Endothelial cell of umbilical vein (primary cell): ENCODE measurements at regions not wholly inside any gene's neighbourhood (a gene's known extent, or its start where the extent isn't known, plus 50 kb on each side); places are given as distances from the start of the nearest gene placed in this dataset.

Experiments used
- BruUV-seq: library from RNA; stranded (reverse); fragments of 400-500 nt; replicated peaks from 2 replicates; lab custom pipeline; 2021; lab: Mats Ljungman, UMichigan
- CTCF ChIA-PET: fragments of 300-600, 350-600 bp; sonication (Branson Sonifier 250); formaldehyde crosslinking; loops from one replicate; lab custom pipeline; 2021; ENCODE audit warnings: antibody characterized with exemption, inconsistent platforms; lab: Charles Lee
- POLR2A ChIA-PET: fragments of 300-600, 350-600 bp; sonication (Branson Sonifier 250); formaldehyde crosslinking; loops from one replicate; lab custom pipeline; 2021; ENCODE audit warnings: antibody characterized with exemption, inconsistent platforms; lab: Charles Lee
- DNase-seq: peaks from one replicate; pipeline ENCODE4 v3.0.0-alpha.2; 2011; ENCODE audit warnings: low read depth, low spot score
- FAIRE-seq: peaks from 2 replicates; lab custom pipeline; 2011; peaks lifted over from hg19 to GRCh38; lab: Jason Lieb, UNC
- H2AFZ ChIP-seq: 2 replicates; pipeline ENCODE4 v1.6.0; 2012; ENCODE audit warnings: low read depth, low read length, control low read depth, inconsistent platforms
- H3K27ac ChIP-seq: 2 replicates; pipeline ENCODE4 v1.5.1; 2011; ENCODE audit warnings: low read depth, mild to moderate bottlenecking, control low read depth, low read length, moderate library complexity; ENCODE audit not compliant: insufficient read depth
- H3K27me3 ChIP-seq, 2 experiments: 2 replicates each; pipeline versions ENCODE4 v1.6.0 to v1.6.1; 2011; ENCODE audit warnings: low read length in 2 of 2, mixed read lengths in 1 of 2; ENCODE audit not compliant: control insufficient read depth in 2 of 2, insufficient read depth in 2 of 2
- H3K36me3 ChIP-seq, 2 experiments: 2 replicates in 1 of 2; 3 replicates in 1 of 2; pipeline ENCODE4 v1.5.1; 2011; ENCODE audit warnings: low read length in 2 of 2, mild to moderate bottlenecking in 1 of 2, moderate library complexity in 1 of 2; ENCODE audit not compliant: control insufficient read depth in 2 of 2, insufficient read depth in 2 of 2; ENCODE audit errors: extremely low read depth in 1 of 2
- H3K4me1 ChIP-seq: 3 replicates; pipeline ENCODE4 v1.5.1; 2011; ENCODE audit warnings: mild to moderate bottlenecking, low read length; ENCODE audit not compliant: control insufficient read depth, insufficient read depth; ENCODE audit errors: extremely low read depth
- H3K4me2 ChIP-seq: 2 replicates; pipeline ENCODE4 v1.6.1; 2011; ENCODE audit warnings: low read length, control low read depth, mixed read lengths; ENCODE audit not compliant: insufficient read depth
- H3K4me3 ChIP-seq, 3 experiments: fragments of 200-600 bp in 1 of 3; sonication (generic), shearing (Covaris generic) in 1 of 3; replicated peaks in 1 of 3; 2 replicates each; pipeline ENCODE4 v1.5.1; 2011 to 2016; ENCODE audit warnings: control low read depth in 3 of 3, low read length in 3 of 3, mild to moderate bottlenecking in 2 of 3, inconsistent platforms in 1 of 3, low read depth in 1 of 3, moderate library complexity in 1 of 3; ENCODE audit not compliant: insufficient read depth in 1 of 3
- H3K79me2 ChIP-seq: 2 replicates; pipeline ENCODE4 v1.6.0; 2012; ENCODE audit warnings: low read length, inconsistent platforms; ENCODE audit not compliant: control insufficient read depth, insufficient read depth
- H3K9ac ChIP-seq: replicated peaks from 2 replicates; pipeline ENCODE3; 2011; ENCODE audit warnings: low read length, control low read depth; ENCODE audit not compliant: insufficient read depth; ENCODE audit errors: extremely low read depth
- H3K9me1 ChIP-seq: replicated peaks from 3 replicates; pipeline ENCODE4 v1.6.0; 2011; ENCODE audit warnings: mild to moderate bottlenecking, low read length; ENCODE audit not compliant: control insufficient read depth, insufficient read depth; ENCODE audit errors: extremely low read depth
- H3K9me3 ChIP-seq: replicated peaks from 2 replicates; pipeline ENCODE4 v1.5.1; 2012; ENCODE audit warnings: low read length, inconsistent platforms; ENCODE audit not compliant: control insufficient read depth, insufficient read depth
- H4K20me1 ChIP-seq: replicated peaks from 2 replicates; pipeline ENCODE3; 2011; ENCODE audit warnings: mild to moderate bottlenecking, low read length; ENCODE audit not compliant: control insufficient read depth, insufficient read depth; ENCODE audit errors: extremely low read depth
- EZH2 ChIP-seq: IDR thresholded peaks from 2 replicates; pipeline ENCODE4 v1.6.1; 2012; ENCODE audit warnings: borderline replicate concordance, low read depth, mild to moderate bottlenecking, moderate library complexity, low read length, inconsistent platforms; ENCODE audit not compliant: severe bottlenecking
- FOS ChIP-seq: IDR thresholded peaks from 2 replicates; pipeline ENCODE4 v1.6.1; 2011; ENCODE audit warnings: mild to moderate bottlenecking, low read length, moderate library complexity, borderline replicate concordance; ENCODE audit not compliant: insufficient read depth
- GATA2 ChIP-seq: IDR thresholded peaks from 2 replicates; pipeline ENCODE4 v1.7.0; 2011; ENCODE audit warnings: low read depth, mild to moderate bottlenecking, moderate library complexity, mixed read lengths, low read length; ENCODE audit not compliant: insufficient read length, insufficient read depth
- JUN ChIP-seq: IDR thresholded peaks from 2 replicates; pipeline ENCODE4 v1.6.1; 2011; ENCODE audit warnings: borderline replicate concordance, low read depth; ENCODE audit not compliant: insufficient read length, insufficient read depth
- MYC ChIP-seq: IDR thresholded peaks from one replicate; pipeline ENCODE4 v1.6.1; 2011; ENCODE audit warnings: mild to moderate bottlenecking, low read depth, low read length
- POLR2A ChIP-seq: IDR thresholded peaks from 2 replicates; pipeline ENCODE4 v1.6.1; 2012; ENCODE audit warnings: low read depth, mild to moderate bottlenecking, control low read depth, low read length
- POLR2AphosphoS5 ChIP-seq: IDR thresholded peaks from 2 replicates; pipeline ENCODE4 v1.6.1; 2012; ENCODE audit warnings: low read depth, mild to moderate bottlenecking, control low read depth, low read length, moderate library complexity; ENCODE audit not compliant: insufficient read depth
- dilution Hi-C: fragments of 300-500 bp; cut with MboI; formaldehyde crosslinking; loops from one replicate; pipeline ENCODE4 v1.15.0; 2019; ENCODE audit warnings: low sequenced_read_pairs; ENCODE audit not compliant: extremely low pct_ligation_motif_present
- intact Hi-C: fragments of 100-400 bp; cut with micrococcal nuclease; formaldehyde crosslinking; loops from one replicate; pipeline ENCODE4 v1.10.0; 2022
- TF ChIP-seq, protein P1 (sequence below), 2 donors: IDR thresholded peaks; 1 replicate in 1 of 2; 2 replicates in 1 of 2; pipeline ENCODE4 v1.5.1; 2011; ENCODE audit warnings: low read length in 2 of 2, mild to moderate bottlenecking in 2 of 2, moderate library complexity in 2 of 2, control low read depth in 1 of 2, inconsistent platforms in 1 of 2, low read depth in 1 of 2; ENCODE audit not compliant: insufficient read depth in 1 of 2; ENCODE audit errors: extremely low read depth in 1 of 2
- TF ChIP-seq, protein P2 (sequence below): IDR thresholded peaks from 2 replicates; pipeline ENCODE4 v1.6.1; 2011; ENCODE audit not compliant: insufficient read depth, insufficient read length

DNA sequence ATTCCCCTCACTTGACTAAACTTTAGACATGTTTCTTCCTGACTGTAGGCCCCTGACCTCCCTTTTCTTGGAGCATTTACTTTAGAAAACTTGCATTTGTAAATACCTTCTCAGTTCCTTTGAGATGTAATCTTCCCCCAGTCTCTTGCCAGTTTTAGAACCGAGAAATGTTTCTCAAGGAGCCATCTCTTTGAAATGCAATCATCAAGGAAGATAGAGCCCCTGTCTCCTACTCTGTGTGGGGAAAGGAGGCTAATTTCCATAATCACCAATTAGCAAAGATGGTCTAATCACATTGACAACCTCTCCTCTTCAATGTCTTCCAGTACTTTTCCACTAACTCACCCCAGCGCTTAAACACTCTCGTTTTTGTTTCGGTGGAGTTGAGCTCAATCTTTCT lies 70.0 kb upstream of the SMIM30 start:
- FAIRE-seq (no peak), DNase-seq (no peak)
- ChIA-PET CTCF (interaction anchor here (0.8 kb wide), 1 partner anchor 29 kb away, joined by 3 read pairs; no protein-coding TSS in a partner anchor), POLR2A (no interaction called here)
- H3K9ac ChIP-seq = no peak overlapping the region
- H3K9me1 ChIP-seq = no peaks in the 10 kb centered on the region
- BruUV-seq = no TSS peak
- dilution Hi-C loops = no loop called here
- intact Hi-C loops = no loop called here
- H3K27ac ChIP-seq = no peak overlapping the region
- no peaks in the 10 kb centered on the region for H3K27me3 ChIP-seq
- no peaks in the 10 kb centered on the region for H3K36me3 ChIP-seq
- no peaks in the 10 kb centered on the region for H3K9me3 ChIP-seq
- H2AFZ ChIP-seq = no peak overlapping the region
- TF ChIP-seq FOS (no peak), MYC (no peak), JUN (no peak), POLR2A (no peak), GATA2 (no peak), EZH2 (no peak), POLR2AphosphoS5 (no peak)
- TF ChIP-seq, protein P1, sequence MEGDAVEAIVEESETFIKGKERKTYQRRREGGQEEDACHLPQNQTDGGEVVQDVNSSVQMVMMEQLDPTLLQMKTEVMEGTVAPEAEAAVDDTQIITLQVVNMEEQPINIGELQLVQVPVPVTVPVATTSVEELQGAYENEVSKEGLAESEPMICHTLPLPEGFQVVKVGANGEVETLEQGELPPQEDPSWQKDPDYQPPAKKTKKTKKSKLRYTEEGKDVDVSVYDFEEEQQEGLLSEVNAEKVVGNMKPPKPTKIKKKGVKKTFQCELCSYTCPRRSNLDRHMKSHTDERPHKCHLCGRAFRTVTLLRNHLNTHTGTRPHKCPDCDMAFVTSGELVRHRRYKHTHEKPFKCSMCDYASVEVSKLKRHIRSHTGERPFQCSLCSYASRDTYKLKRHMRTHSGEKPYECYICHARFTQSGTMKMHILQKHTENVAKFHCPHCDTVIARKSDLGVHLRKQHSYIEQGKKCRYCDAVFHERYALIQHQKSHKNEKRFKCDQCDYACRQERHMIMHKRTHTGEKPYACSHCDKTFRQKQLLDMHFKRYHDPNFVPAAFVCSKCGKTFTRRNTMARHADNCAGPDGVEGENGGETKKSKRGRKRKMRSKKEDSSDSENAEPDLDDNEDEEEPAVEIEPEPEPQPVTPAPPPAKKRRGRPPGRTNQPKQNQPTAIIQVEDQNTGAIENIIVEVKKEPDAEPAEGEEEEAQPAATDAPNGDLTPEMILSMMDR (IDR thresholded peaks at IDR 0.05; ENCODE audit: extremely low read depth in 1 of 2, insufficient read depth in 1 of 2, low read depth in 1 of 2, low read length in 2 of 2) = no peak
- TF ChIP-seq, protein P2, sequence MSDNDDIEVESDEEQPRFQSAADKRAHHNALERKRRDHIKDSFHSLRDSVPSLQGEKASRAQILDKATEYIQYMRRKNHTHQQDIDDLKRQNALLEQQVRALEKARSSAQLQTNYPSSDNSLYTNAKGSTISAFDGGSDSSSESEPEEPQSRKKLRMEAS = no peak
- no peak overlapping the region for H3K4me3 ChIP-seq
- H3K79me2 ChIP-seq = no peaks in the 10 kb centered on the region
- H3K4me1 ChIP-seq = no peaks in the 10 kb centered on the region
- H4K20me1 ChIP-seq = no peaks in the 10 kb centered on the region
- H3K4me2 ChIP-seq = no peak overlapping the region
